CD4-positive, CD25-positive, alpha-beta regulatory T cell (primary cell): ENCODE measurements at regions not wholly inside any gene's neighbourhood (a gene's known extent, or its start where the extent isn't known, plus 50 kb on each side); places are given as distances from the start of the nearest gene placed in this dataset.

Experiments used
- ATAC-seq, 2 donors: fragments of 150-1000 bp; cut with Tn5 transposase; one replicate each; pipeline ENCODE4 v1.10.0; 2021; ENCODE audit warnings: low read depth in 2 of 2, moderate number of reproducible peaks in 2 of 2, moderate library complexity in 1 of 2
- DNase-seq, 3 donors: peaks; one replicate each; pipeline versions ENCODE4 v3.0.0 to v3.0.0-alpha.2; 2012 to 2022; ENCODE audit warnings: mixed read lengths in 1 of 3
- H3K27ac ChIP-seq: one replicate; pipeline ENCODE4 v1.7.0; 2013; ENCODE audit warnings: mild to moderate bottlenecking, low read length; ENCODE audit not compliant: insufficient read depth, poor library complexity, severe bottlenecking
- H3K27me3 ChIP-seq: one replicate; pipeline ENCODE4 v1.7.0; 2013; ENCODE audit warnings: low read length; ENCODE audit not compliant: control insufficient read depth, insufficient read depth
- H3K36me3 ChIP-seq: one replicate; pipeline ENCODE4 v1.7.0; 2013; ENCODE audit warnings: mild to moderate bottlenecking, low read length, moderate library complexity; ENCODE audit not compliant: control insufficient read depth, insufficient read depth
- H3K4me1 ChIP-seq: 2 replicates; pipeline ENCODE4 v1.7.0; 2013; ENCODE audit warnings: mild to moderate bottlenecking, low read length; ENCODE audit not compliant: insufficient read depth, control insufficient read depth, poor library complexity, severe bottlenecking
- H3K4me3 ChIP-seq: one replicate; pipeline ENCODE4 v1.7.0; 2013; ENCODE audit warnings: low read depth, mild to moderate bottlenecking, low read length, moderate library complexity
- H3K9me3 ChIP-seq, 2 experiments: 1 replicate in 1 of 2; 2 replicates in 1 of 2; pipeline ENCODE4 v1.7.0; 2013; ENCODE audit warnings: low read length in 2 of 2, mild to moderate bottlenecking in 1 of 2, moderate library complexity in 1 of 2; ENCODE audit not compliant: control insufficient read depth in 2 of 2
- H3K27ac Mint-ChIP-seq, 3 donors: one replicate each; pipeline ENCODE4 v1.8.0; 2020 to 2022; ENCODE audit warnings: mild to moderate bottlenecking in 3 of 3, mixed read lengths in 3 of 3, moderate library complexity in 2 of 3
- H3K27me3 Mint-ChIP-seq: one replicate; pipeline ENCODE4 v1.8.0; 2022; ENCODE audit warnings: mild to moderate bottlenecking, mixed read lengths
- H3K36me3 Mint-ChIP-seq: one replicate; pipeline ENCODE4 v1.8.0; 2020; ENCODE audit warnings: mixed read lengths
- H3K4me1 Mint-ChIP-seq, 4 donors: one replicate each; pipeline ENCODE4 v1.8.0; 2020 to 2022; ENCODE audit warnings: mixed read lengths in 4 of 4, mild to moderate bottlenecking in 1 of 4
- H3K4me3 Mint-ChIP-seq, 4 donors: one replicate each; pipeline ENCODE4 v1.8.0; 2020 to 2022; ENCODE audit warnings: mild to moderate bottlenecking in 4 of 4, mixed read lengths in 4 of 4, moderate library complexity in 3 of 4
- H3K9me3 Mint-ChIP-seq, 7 donors: one replicate each; pipeline ENCODE4 v1.8.0; 2020 to 2022; ENCODE audit warnings: mixed read lengths in 7 of 7, mild to moderate bottlenecking in 3 of 7, moderate library complexity in 2 of 7

DNA sequence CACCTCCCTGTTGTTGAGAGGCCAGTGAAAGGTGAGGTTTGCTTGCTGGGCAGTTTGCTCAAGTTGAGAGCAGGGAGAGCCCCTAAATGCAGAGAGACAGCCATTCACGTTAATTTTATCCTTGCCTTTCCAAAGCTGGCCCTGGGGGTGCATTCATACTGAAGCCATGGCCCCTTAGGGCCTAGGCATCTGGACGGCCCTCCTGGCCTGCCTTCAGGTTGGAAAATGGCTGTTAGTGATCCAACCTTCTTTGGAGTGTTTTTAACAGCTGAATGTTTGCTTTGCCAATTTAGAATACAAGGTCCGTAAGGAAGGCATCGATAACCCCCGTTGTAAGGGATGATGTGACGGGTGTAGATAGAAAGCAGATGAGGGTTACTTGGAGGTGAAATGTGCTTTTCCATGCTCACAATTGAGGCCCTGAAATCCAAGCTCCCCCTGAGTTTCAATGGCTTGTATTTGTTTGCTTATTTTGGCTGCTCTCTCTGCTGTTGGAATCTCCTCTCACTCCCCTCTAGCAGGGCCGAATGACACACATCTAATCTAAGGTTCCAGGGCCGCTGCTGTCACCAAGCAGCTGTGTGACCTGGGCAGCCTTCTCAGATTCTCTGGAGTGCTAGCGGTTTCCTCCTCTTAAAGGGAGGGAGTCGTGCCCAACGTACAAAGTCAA, 171.6 kb upstream of the MKI67 start:
- Histone ChIP-seq H3K27me3 (no peaks in the 10 kb centered on the region), H3K4me1 (no peaks in the 10 kb centered on the region), H3K27ac (no peak overlapping the region), H3K4me3 (no peak overlapping the region), H3K36me3 (no peaks in the 10 kb centered on the region), H3K9me3 (no peaks in the 10 kb centered on the region)
- Mint-ChIP-seq H3K9me3 (peaks cover 0 to 3% (median 2%) of the 10 kb centered on the region in 7 donors), H3K4me3 (no peak overlapping the region), H3K27me3 (peaks cover 4% of the 10 kb centered on the region), H3K36me3 (no peaks in the 10 kb centered on the region), H3K4me1 (no peaks in the 10 kb centered on the region), H3K27ac (no peak overlapping the region)
- DNase-seq (no peak), ATAC-seq (no peak)

DNA sequence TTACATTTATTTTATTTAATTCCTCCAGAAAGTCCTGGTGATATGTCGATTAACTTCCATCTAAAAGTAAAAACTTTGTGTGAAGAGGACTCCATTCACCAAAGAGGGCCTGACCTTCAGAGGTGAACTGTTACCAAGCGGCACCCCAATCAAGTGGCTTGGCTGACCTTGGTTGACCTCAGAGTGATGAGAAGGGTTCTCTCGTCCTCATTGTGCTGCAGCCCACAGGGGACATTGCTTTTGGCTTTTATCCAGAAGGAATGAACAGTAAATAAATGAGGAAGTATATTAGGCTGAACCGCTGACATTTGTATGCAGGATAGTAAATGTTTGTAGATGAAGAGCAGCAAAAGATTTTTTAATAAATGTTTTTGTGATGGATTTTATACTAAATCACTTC, 172.4 kb upstream of the MKI67 start:
- ATAC-seq (no peak), DNase-seq (no peak)
- H3K27me3 Mint-ChIP-seq: peaks cover 4% of the 10 kb centered on the region
- no peaks in the 10 kb centered on the region for H3K27me3 ChIP-seq
- no peaks in the 10 kb centered on the region for H3K9me3 ChIP-seq
- H3K4me1 Mint-ChIP-seq: no peaks in the 10 kb centered on the region
- no peaks in the 10 kb centered on the region for H3K36me3 Mint-ChIP-seq
- H3K4me3 ChIP-seq: no peak overlapping the region
- no peaks in the 10 kb centered on the region for H3K4me1 ChIP-seq
- H3K4me3 Mint-ChIP-seq: no peak overlapping the region
- no peak overlapping the region for H3K27ac Mint-ChIP-seq
- peaks cover 0 to 3% (median 2%) of the 10 kb centered on the region in 7 donors for H3K9me3 Mint-ChIP-seq
- H3K36me3 ChIP-seq: no peaks in the 10 kb centered on the region
- no peak overlapping the region for H3K27ac ChIP-seq

DNA sequence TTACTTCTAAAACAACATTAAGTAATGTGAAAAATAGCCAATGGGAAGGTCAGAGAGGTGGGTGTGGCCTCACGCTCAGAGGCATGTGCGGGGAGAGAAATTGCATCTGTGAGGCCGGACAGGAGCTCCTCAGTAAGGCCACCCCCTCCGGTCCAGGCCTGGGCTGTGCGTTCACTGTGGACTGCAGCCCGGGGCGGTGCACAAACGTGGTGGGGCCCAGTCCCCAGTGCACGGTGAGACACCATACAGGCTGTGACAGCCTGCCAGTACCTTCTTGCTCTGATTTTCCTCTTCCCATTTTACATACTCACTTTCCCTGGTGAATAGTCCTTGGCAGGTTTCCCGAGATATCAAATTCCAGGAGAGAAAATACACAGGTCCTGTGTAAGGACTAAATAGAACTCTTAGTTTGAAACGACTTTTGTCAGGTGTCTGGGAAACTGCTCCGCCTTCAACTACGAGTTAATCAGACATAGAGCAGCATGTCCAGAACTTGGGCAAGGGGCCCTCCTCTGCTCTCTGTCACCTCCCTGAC, 174.1 kb upstream of the MKI67 start:
- Mint-ChIP-seq H3K4me3 (no peak overlapping the region), H3K9me3 (peaks cover 0 to 3% (median 2%) of the 10 kb centered on the region in 7 donors), H3K4me1 (no peaks in the 10 kb centered on the region), H3K27ac (peak overlapping the region in 1 of 3 donors; percentile 5), H3K36me3 (no peaks in the 10 kb centered on the region), H3K27me3 (peaks cover 3% of the 10 kb centered on the region)
- no peak overlapping the region for H3K4me3 ChIP-seq
- no peak for ATAC-seq
- H3K36me3 ChIP-seq: no peaks in the 10 kb centered on the region
- no peaks in the 10 kb centered on the region for H3K27me3 ChIP-seq
- H3K4me1 ChIP-seq: no peaks in the 10 kb centered on the region
- DNase-seq: no peak
- no peaks in the 10 kb centered on the region for H3K9me3 ChIP-seq
- no peak overlapping the region for H3K27ac ChIP-seq

DNA sequence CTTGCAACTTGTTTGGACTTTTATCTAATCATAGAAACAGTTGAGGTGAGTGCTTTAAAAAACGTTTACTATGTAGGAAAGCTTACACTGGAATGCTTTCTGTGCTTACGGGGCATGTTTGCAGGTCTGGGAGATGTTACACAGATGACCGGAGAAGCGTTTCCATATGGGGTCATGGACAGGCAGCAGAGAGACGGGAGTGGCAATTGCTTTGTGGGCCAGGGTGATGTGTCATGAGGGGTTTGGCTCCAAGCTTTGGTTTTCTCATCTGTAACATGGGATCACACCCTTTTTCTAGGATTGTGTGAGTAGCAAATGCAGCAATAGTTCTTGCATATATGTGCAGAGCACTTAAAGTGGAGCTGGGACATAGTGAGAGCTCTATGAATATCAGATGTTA, 174.8 kb upstream of the MKI67 start:
- Histone ChIP-seq H3K36me3 (no peaks in the 10 kb centered on the region), H3K4me3 (no peak overlapping the region), H3K4me1 (no peaks in the 10 kb centered on the region), H3K27ac (no peak overlapping the region), H3K27me3 (no peaks in the 10 kb centered on the region), H3K9me3 (no peaks in the 10 kb centered on the region)
- DNase-seq: no peak
- Mint-ChIP-seq H3K9me3 (peaks cover 0 to 3% (median 0%) of the 10 kb centered on the region in 7 donors), H3K27ac (no peak overlapping the region), H3K36me3 (no peaks in the 10 kb centered on the region), H3K4me3 (no peak overlapping the region), H3K4me1 (no peaks in the 10 kb centered on the region), H3K27me3 (no peaks in the 10 kb centered on the region)
- ATAC-seq: no peak

DNA sequence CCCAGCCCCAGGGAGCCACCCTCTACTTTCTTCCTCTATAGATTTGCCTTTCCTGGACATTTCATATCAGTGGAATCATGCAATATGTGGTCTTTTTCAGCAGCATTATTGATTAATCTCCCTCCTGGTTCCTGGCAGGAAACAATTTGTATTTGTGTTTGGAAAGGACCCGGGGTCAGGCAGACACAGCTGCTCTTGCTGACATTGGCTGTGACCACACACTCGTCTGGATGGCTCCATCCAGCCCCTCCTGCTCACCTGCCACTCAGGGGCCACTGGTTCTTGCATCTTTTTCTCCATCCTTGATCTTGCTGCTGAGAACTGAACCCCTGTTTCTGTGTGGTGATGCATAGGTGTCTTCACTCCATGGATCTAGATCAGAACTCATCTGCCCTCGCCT, 176.6 kb upstream of the MKI67 start:
- Mint-ChIP-seq H3K36me3 (no peaks in the 10 kb centered on the region), H3K4me1 (no peaks in the 10 kb centered on the region), H3K9me3 (peaks cover 0 to 3% (median 0%) of the 10 kb centered on the region in 7 donors), H3K4me3 (no peak overlapping the region), H3K27ac (no peak overlapping the region), H3K27me3 (no peaks in the 10 kb centered on the region)
- Histone ChIP-seq H3K4me1 (no peaks in the 10 kb centered on the region), H3K9me3 (no peaks in the 10 kb centered on the region), H3K27ac (no peak overlapping the region), H3K4me3 (no peak overlapping the region), H3K36me3 (no peaks in the 10 kb centered on the region), H3K27me3 (no peaks in the 10 kb centered on the region)
- DNase-seq (no peak), ATAC-seq (no peak)

DNA sequence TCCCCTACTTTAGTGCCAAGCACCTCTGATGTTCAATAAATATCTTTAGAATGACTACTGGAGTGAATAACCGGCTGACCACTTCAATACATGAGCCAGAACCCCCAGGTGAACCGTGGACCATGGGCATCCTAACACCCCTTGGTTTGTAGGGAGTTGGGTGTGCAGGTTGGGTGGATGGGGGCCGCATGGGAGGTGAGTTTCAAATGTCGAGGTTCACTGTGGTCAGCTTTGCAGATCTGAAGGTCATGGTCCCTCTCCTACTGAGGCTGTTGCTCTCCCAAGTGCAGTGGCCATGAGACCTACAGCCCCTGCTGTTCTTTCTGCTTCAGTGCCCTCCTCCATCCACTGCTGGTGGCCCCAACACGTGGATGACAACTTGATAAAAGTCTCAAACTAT, 178.0 kb upstream of the MKI67 start:
- Histone ChIP-seq H3K4me3 (no peak overlapping the region), H3K9me3 (no peaks in the 10 kb centered on the region), H3K4me1 (no peaks in the 10 kb centered on the region), H3K27me3 (no peaks in the 10 kb centered on the region), H3K36me3 (no peaks in the 10 kb centered on the region), H3K27ac (no peak overlapping the region)
- no peak overlapping the region for H3K4me3 Mint-ChIP-seq
- H3K9me3 Mint-ChIP-seq: peaks cover 0 to 3% (median 0%) of the 10 kb centered on the region in 7 donors
- DNase-seq (no peak), ATAC-seq (no peak)
- no peak overlapping the region for H3K27ac Mint-ChIP-seq
- no peaks in the 10 kb centered on the region for H3K4me1 Mint-ChIP-seq
- H3K27me3 Mint-ChIP-seq: no peaks in the 10 kb centered on the region
- H3K36me3 Mint-ChIP-seq: no peaks in the 10 kb centered on the region

DNA sequence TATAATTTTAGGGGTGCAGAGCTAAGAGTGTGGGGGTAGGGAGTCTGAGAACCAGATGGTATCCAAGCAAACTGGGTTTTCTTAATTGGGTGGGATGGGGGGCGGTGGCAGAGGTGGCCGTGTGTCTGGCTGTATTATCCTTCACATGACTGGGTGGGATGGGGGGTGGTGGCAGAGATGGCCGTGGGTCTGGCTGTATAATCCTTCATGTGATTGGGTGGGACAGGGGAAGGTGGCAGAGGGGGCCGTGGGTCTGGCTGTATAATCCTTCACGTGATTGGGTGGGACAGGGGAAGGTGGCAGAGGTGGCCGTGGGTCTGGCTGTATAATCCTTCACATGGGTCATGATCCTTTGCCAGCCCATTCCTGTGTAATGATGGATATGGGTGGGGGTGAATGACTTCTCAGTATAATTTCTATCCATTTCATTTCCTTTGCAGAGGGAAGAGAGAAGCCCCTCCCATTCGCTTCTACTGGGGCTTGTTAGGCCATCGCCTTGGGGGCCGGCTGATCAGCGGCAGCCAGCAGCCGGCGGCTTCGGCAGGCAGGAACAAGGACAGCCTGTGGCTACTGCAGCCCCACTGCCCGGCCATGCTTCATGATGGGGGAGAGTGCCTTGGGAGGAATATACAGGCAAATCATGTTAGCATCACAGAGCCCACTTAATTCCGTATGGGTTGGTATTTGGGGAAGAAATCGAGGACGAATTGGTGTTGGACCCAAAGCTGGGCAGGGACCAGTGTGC, 179.6 kb upstream of the MKI67 start:
- peaks cover 0 to 3% (median 0%) of the 10 kb centered on the region in 7 donors for H3K9me3 Mint-ChIP-seq
- no peak overlapping the region for H3K4me3 Mint-ChIP-seq

More for the DNA sequence above, 179.6 kb upstream of the MKI67 start:
- ATAC-seq (no peak), DNase-seq (no peak)
- H3K27ac ChIP-seq: no peak overlapping the region
- H3K27me3 ChIP-seq: no peaks in the 10 kb centered on the region
- H3K9me3 ChIP-seq: no peaks in the 10 kb centered on the region
- H3K4me3 ChIP-seq: no peak overlapping the region
- no peaks in the 10 kb centered on the region for H3K36me3 ChIP-seq
- Mint-ChIP-seq H3K4me1 (no peaks in the 10 kb centered on the region), H3K27ac (no peak overlapping the region), H3K36me3 (no peaks in the 10 kb centered on the region), H3K27me3 (no peaks in the 10 kb centered on the region)
- H3K4me1 ChIP-seq: no peaks in the 10 kb centered on the region
